ENCODE measurements at regions not wholly inside any gene's neighbourhood (a gene's known extent, or its start where the extent isn't known, plus 50 kb on each side); places are given as distances from the start of the nearest gene placed in this dataset.

GRCh38 chr7:10838228-10838627 lies 135.4 kb upstream of the PHF14 start:
- TF ChIP-seq CTCF (IDR thresholded peaks at IDR 0.05; ENCODE audit: low read depth, low read length), result no peak
- TF ChIP-seq POLR2A (IDR thresholded peaks at IDR 0.05; ENCODE audit: extremely low read depth, insufficient read length), result no peak
- no peak for TF ChIP-seq MAX (IDR thresholded peaks at IDR 0.05; ENCODE audit: low read depth, low read length)

All from NB4 (cell line).